Activated B cell treated with CpG ODN at 0.5 μM for 24 hours (primary cell): ENCODE measurements at regions not wholly inside any gene's neighbourhood (a gene's known extent, or its start where the extent isn't known, plus 50 kb on each side); places are given as distances from the start of the nearest gene placed in this dataset.

Source experiments
- ATAC-seq: fragments of 200-7000 bp; cut with Tn5 transposase; one replicate; pipeline ENCODE4 v1.10.0; 2021; ENCODE audit warnings: low read depth, mild to moderate bottlenecking, moderate library complexity
- CTCF ChIA-PET: fragments of 350-600 bp; sonication (Branson Sonifier 250); formaldehyde crosslinking; loops from one replicate; lab custom pipeline; 2021; ENCODE audit warnings: antibody characterized with exemption; lab: Charles Lee
- POLR2A ChIA-PET: fragments of 350-600 bp; sonication (Branson Sonifier 250); formaldehyde crosslinking; loops from one replicate; lab custom pipeline; 2021; ENCODE audit warnings: antibody characterized with exemption; lab: Charles Lee
- DNase-seq: peaks from one replicate; pipeline ENCODE4 v3.0.0; 2022
- H3K27ac Mint-ChIP-seq: one replicate; pipeline ENCODE4 v1.8.0; 2020; ENCODE audit warnings: mixed read lengths
- H3K27me3 Mint-ChIP-seq: one replicate; pipeline ENCODE4 v1.8.0; 2021; ENCODE audit warnings: mixed read lengths
- H3K36me3 Mint-ChIP-seq: one replicate; pipeline ENCODE4 v1.8.0; 2021; ENCODE audit warnings: low read depth, mixed read lengths
- H3K4me1 Mint-ChIP-seq: one replicate; pipeline ENCODE4 v1.8.0; 2021; ENCODE audit warnings: mixed read lengths
- H3K4me3 Mint-ChIP-seq: one replicate; pipeline ENCODE4 v1.8.0; 2020; ENCODE audit warnings: mild to moderate bottlenecking, mixed read lengths
- H3K9me3 Mint-ChIP-seq: one replicate; pipeline ENCODE4 v1.8.0; 2020; ENCODE audit warnings: mixed read lengths
- CTCF ChIP-seq: fragments of 200-600 bp; IDR thresholded peaks from one replicate; pipeline ENCODE4 v1.8.0; 2022; ENCODE audit warnings: antibody characterized with exemption, mild to moderate bottlenecking
- intact Hi-C: fragments of 100-400 bp; cut with micrococcal nuclease; formaldehyde crosslinking; loops from one replicate; pipeline ENCODE4 v1.15.1; 2024

- no peaks in the 10 kb centered on the region for H3K36me3 Mint-ChIP-seq
- peak; percentile 49 for ATAC-seq
- ChIA-PET CTCF (interaction anchor here (0.8 to 2.6 kb wide), 9 partner anchors 42 to 418 kb away, joined by 3 to 28 read pairs (median 7); partner anchors contain the start of gene PFN2), POLR2A (no interaction called here)
- H3K4me3 Mint-ChIP-seq, result no peak overlapping the region
- DNase-seq, result peak; percentile 23
- intact Hi-C loops, result loop anchor here (1.0 to 10.0 kb wide), 4 partner anchors 217 to 669 kb away; no protein-coding TSS in a partner anchor
- H3K9me3 Mint-ChIP-seq, result peaks cover 5% of the 10 kb centered on the region
- no peak overlapping the region for H3K27ac Mint-ChIP-seq
- no peak for TF ChIP-seq CTCF
- no peaks in the 10 kb centered on the region for H3K4me1 Mint-ChIP-seq
- peaks cover 13% of the 10 kb centered on the region for H3K27me3 Mint-ChIP-seq
Measured at GRCh38 chr3:150183678-150184425, 213.2 kb upstream of the PFN2 start.

DNA sequence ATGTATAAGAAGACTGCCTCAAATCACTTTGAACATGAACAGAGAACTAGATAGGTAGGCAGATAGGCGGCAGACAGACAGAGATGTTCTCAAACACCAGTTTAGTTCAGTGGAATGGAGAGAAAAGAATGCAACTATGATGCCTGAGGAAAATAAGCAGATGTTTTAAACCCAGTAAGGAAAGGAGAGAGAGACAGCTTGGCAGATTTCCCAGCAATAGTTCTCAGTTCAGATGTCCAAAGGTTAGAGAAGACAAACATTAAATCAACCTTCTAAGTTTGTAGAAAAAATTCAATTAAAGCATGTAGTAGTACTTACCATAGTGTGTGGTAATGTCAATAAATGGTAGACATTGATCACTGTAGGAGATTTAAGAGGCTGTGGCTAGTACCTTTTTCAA, 209.6 kb upstream of the PFN2 start:
- ChIA-PET CTCF (no interaction called here), POLR2A (no interaction called here)
- Mint-ChIP-seq H3K36me3 (no peaks in the 10 kb centered on the region), H3K4me1 (no peaks in the 10 kb centered on the region), H3K27ac (no peak overlapping the region), H3K9me3 (no peaks in the 10 kb centered on the region), H3K4me3 (no peak overlapping the region), H3K27me3 (peaks cover 7% of the 10 kb centered on the region)
- TF ChIP-seq CTCF, result no peak
- DNase-seq, result no peak
- ATAC-seq, result no peak
- intact Hi-C loops, result loop anchor here (10.0 kb wide), 1 partner anchor 666 kb away; no protein-coding TSS in a partner anchor

GRCh38 chr3:150179330-150179729, 208.6 kb upstream of the PFN2 start:
- Mint-ChIP-seq H3K4me3 (no peak overlapping the region), H3K4me1 (no peaks in the 10 kb centered on the region), H3K27me3 (peaks cover 7% of the 10 kb centered on the region), H3K36me3 (no peaks in the 10 kb centered on the region), H3K27ac (no peak overlapping the region), H3K9me3 (no peaks in the 10 kb centered on the region)
- POLR2A ChIA-PET, result no interaction called here
- intact Hi-C loops, result no loop called here
- ATAC-seq (no peak), DNase-seq (no peak)
- CTCF ChIA-PET, result interaction anchor here (1.2 kb wide), 1 partner anchor 174 kb away, joined by 3 read pairs; no protein-coding TSS in a partner anchor
- no peak for TF ChIP-seq CTCF

DNA sequence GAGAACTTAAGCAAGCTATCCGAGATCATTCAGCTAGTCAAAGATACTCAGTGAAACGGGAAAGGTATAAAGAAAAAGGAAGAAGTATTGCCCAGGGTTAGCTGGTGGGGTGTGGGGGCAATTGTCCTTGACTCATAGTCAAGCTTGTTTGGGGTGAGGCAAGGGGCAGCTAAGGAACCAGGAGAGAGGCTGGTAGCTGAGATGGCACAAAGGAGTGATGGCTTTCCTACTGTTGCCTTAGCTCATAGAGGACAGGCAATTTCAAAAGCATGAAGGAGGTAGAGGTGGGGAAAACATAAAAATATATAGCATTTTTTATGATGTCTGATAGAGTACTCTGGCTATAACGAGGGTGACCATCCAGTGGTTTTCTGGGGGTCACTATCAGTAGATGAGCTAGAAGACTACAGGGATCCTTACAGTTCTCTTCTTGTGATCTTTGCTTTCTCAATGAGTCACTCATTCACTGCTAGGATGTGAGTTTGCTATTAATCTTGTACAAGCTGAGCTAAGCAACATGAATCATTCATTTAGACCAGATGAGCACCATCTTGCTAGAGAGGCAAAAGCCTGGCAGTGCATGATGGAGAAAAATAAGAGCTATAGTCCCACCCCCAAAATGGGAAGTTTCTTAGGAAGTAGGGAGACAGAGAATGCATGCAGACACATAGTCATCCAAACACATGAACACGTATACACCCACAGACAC, 207.1 kb upstream of the PFN2 start:
- CTCF ChIA-PET, result interaction anchor here (0.6 to 1.2 kb wide), 2 partner anchors 11 to 353 kb away, joined by 3 read pairs; no protein-coding TSS in a partner anchor
- Mint-ChIP-seq H3K36me3 (no peaks in the 10 kb centered on the region), H3K4me1 (no peaks in the 10 kb centered on the region), H3K27ac (no peak overlapping the region), H3K4me3 (no peak overlapping the region), H3K27me3 (peaks cover 7% of the 10 kb centered on the region), H3K9me3 (no peaks in the 10 kb centered on the region)
- intact Hi-C loops, result no loop called here
- POLR2A ChIA-PET, result no interaction called here
- TF ChIP-seq CTCF, result no peak
- ATAC-seq, result no peak
- no peak for DNase-seq

DNA sequence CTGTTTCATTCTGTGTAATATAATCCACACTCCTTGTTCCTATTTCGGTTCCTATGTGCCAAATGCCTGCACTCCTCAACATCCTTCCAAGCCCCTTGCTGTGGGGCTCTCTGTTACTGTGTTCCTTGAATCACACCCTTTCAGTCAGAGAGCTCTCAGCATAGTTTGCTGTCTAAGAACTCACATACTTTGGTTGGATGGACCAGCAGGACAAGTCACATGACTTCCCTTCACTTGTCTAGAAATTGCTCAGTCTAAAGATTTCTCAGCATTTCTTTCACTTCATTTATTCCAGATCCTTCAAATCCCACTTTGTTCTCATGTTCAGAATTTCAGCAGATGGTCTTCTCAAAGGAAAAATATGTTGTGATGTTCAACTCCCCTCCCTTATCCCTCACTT, 203.5 kb upstream of the PFN2 start:
- Mint-ChIP-seq H3K9me3 (no peaks in the 10 kb centered on the region), H3K4me1 (no peaks in the 10 kb centered on the region), H3K36me3 (no peaks in the 10 kb centered on the region), H3K4me3 (no peak overlapping the region), H3K27ac (no peak overlapping the region), H3K27me3 (peaks cover 6% of the 10 kb centered on the region)
- ATAC-seq (no peak), DNase-seq (no peak)
- ChIA-PET CTCF (no interaction called here), POLR2A (no interaction called here)
- intact Hi-C loops, result no loop called here
- no peak for TF ChIP-seq CTCF
